GM19351 (cell line): ENCODE measurements at regions not wholly inside any gene's neighbourhood (a gene's known extent, or its start where the extent isn't known, plus 50 kb on each side); places are given as distances from the start of the nearest gene placed in this dataset.
"Not testable (repeated sequence)": the region's sequence is repeated elsewhere in the genome, so short reads cannot be mapped to it uniquely, and the experiment has no call there.

Source experiments
- ATAC-seq: cut with Tn5 transposase; IDR thresholded peaks from one replicate; pipeline ENCODE4 v1.9.1; 2021; ENCODE audit warnings: mild to moderate bottlenecking, moderate library complexity; ENCODE audit not compliant: unreplicated experiment

DNA sequence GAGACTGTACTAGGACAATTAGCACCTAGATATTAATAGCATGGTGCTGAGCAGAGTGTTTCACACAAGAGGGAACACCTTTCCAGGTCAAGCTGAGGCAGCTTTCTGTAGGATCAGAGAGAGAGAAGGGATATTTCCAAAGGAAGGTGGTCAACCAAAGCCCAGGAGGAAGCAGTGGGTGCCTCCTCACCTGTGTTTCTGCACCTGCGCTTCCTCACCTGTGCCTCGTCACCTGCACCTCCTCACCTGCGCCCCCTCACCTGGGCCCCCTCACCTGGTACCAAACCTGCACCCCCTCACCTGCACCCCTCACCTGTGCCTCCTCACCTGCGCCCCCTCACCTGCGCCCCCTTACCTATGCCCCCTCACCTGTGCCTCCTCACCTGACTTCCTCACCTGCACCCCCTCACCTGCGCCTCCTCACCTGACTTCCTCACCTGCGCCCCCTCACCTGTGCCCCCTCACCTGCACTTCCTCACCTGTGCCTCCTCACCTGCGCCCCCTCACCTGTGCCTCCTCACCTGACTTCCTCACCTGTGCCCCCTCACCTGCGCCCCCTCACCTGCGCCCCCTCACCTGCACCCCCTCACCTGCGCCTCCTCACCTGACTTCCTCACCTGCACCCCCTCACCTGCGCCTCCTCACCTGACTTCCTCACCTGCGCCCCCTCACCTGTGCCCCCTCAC, 67.9 kb downstream of the TTLL2 start:
- ATAC-seq = no peak

DNA sequence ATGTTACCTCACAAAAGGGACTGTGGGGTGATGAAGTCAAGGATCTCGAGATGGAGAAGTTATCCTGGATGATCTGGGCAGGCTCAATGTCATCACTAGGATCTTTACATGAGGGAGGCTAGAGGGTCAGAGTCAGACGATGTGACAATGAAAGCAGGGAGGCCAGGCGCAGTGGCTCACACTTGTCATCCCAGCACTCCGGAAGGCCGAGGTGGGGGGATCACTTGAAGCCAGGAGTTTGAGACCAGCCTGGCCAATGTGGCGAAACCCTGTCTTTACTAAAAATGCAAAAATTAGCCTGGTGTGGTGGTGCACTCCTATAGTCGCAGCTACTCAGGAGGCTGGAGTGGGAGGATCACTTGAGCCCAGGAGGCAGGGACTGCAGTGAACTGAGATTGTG, 68.8 kb downstream of the TTLL2 start:
- no peak for ATAC-seq

DNA sequence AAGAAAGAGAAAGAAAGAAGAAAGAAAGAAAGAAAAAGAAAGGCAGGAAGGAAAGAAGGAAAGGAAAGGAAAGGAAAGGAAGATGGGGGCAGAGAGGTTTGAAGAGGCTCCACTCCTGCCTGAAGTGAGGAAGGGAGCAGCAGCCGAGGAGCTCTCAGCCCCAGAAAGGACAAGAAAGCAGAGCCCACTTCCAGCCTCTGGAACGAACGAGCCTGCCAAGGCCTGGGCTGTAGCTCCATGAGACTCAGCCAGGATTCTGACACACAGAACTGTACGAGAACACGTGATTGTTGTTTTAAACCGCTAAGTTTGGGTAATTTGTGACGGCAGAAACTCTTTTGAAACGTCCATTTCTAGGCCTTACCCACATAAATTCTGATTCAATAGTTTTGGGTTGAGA, 69.5 kb downstream of the TTLL2 start:
- no peak for ATAC-seq

DNA sequence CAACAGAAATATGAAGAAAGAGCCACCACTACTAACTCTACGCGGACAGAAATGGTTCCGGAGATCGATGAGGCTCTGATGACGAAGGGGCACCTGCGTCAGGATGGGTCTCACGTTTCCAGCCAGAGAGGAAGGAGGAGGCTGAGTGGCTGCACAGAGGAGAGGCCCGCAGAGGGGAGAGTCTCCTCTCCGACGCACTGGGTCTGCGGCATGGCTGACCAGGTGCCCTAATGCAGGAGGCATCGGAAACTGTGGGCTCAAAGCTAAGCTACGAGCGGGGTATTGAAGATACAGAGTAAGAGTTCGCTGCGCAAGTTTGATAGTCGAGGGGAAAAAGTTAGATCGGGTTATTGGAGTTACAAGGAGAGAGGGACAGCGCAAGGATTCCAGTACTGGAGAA, 69.9 kb downstream of the TTLL2 start:
- ATAC-seq = no peak

DNA sequence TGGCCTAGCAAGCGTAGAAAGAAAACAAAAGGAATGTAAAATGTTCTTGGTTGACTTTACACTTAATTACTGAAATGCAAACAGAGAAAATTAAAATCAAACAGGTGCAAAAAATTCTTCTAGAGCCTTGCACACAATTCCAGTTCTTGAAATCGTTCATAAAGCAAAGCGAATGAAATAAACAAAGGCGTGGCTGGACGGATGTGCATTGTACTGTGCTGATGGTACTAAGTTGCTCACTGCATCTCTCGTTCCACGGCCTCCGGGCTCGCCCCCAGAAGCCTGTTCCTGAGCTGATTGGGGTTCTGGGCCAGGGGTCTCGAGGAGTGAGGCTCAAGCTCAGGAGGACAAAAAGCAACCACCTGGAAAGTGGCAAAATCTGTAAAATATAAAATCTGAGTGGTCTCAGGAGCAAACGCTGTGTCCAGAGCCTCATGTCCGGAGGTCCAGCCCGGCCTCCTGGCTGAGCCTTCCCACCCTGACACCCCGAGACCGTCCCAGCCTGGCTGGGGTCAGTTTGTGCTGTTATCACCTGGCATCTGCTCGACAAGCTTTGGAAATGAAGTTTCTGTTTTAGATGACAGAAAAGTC, 71.3 kb downstream of the TTLL2 start:
- ATAC-seq = no peak

DNA sequence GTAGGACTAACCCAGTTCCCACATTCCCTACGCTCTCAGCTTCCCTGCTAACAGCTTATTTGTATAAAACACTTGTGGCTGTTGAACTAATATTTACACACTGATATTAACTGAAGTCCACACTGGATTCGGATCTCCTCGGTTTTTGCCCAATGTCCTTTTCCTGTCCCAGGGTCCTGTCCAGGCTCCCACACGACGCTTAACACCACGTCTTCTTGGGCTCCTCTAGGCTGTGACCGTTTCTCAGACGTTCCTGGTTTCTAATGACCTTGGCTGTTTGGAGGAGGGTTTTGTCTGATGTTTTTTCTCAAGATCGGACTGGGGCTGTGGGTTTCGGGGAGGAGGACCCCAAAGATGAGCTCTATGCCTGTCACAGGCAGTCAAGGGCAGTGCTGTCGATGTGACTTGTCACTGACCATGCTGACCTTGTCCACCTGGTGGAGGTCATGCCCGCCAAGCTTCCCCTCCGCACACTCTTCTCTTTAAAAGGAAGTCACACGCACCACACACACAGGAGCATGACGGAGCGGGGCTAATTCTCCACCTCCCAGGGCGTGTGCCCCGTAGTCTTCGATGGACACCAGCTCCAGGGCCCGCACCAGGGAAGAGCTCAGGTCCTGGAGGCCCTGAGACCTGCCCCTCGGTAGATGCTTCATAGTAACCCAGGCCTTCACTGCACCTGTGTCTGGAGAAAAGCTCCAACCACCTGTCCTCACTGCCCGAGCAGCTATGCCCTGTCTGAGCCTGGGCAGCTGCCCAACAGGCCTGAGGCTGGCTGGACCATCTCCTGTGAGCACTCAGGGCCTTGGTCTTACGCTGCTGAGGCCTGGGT, 72.0 kb downstream of the TTLL2 start:
- ATAC-seq = no peak

DNA sequence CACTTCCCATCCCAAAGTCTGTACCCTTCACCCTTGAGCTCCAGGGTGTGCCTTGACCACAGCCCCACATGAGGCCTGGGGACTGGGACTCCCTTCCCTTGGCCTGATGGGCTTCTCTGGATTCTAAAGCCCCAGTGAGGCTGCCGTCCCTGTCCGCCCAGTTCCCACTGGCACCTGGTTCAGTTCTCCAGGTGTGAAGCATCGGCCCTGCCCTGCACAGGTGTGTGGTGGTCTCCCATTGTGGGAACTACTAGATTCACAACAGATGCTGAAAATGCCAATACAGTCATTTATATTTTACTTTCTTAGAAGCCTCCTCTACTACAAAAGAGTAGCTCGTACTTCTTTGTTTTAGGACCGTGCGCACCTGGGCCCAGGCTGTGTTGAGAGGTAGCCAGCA, 72.8 kb downstream of the TTLL2 start:
- ATAC-seq = no peak

DNA sequence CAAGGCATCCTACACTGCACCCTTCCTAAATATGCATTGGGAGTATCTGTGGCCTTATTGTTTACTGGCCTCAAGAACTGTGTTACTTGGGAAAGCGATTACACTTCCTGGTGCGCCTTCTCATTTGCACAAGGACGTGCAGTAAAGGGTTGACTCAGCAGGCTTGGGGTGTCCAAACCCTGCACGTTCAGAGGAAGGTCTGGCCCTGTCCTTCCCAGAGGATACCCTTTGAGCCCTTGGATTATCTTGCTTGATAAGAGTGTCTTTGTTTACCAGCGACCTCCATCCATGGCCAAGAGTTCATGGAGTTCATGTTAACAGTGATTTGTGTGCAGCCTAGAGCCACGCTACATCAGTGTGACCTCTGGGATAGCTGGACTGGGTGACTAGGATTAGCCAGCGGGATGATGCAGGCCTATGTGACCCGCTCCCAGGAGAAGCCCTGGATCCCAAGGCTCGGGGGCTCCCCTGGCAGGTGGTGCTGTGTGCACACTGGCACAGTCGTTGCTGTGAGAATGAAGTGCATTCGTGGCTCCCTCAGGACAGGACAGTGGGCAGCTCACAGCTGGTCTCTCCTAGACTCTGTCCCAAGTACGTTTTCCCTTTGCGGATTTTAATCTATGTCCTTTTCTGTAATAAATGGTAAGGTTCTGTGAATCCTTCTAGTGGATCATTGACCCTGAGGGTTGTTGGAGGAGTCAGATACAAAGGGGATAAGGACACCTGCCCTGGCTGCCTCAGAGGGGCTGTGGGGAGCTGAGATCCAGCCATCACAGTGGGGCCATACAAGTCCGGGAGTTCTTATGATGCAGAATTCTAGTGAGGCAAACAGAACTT, 73.5 kb downstream of the TTLL2 start:
- ATAC-seq = no peak

DNA sequence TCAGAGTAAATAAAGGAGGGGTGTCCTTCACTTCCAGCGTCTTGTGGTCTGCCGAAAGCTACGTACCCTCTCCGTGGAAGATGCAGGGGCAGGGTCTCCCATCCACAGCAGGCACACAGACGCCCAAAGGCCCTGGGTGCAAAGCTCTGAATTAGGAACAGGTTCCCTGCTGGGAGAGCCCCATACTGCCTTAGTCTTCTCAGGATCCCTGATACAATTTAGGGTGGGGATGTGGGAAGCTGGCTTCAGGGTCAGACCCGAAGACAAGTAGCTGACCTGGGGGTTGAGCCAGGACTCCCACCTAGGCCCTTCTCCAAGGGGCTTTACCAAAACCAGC, 74.1 kb downstream of the TTLL2 start:
- no peak for ATAC-seq

DNA sequence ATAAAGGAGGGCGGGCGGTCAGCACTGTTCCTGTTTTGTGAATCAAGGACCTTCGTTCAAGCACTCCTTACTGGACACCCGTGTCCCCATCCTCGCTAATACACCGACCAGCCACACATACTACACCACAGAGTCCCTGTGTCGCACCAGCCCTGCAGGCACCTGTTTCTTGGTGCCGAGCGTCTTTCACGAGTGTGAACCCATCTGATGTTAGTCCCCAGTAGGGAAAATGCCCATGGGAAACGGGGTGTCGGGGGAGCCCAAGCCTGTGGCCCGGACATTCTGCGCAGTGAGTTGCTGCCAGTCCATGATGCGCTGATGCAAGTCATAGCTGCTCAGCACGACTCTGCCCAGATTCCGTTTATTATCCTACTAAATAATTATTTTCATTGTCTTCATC, 74.7 kb downstream of the TTLL2 start:
- no peak for ATAC-seq

DNA sequence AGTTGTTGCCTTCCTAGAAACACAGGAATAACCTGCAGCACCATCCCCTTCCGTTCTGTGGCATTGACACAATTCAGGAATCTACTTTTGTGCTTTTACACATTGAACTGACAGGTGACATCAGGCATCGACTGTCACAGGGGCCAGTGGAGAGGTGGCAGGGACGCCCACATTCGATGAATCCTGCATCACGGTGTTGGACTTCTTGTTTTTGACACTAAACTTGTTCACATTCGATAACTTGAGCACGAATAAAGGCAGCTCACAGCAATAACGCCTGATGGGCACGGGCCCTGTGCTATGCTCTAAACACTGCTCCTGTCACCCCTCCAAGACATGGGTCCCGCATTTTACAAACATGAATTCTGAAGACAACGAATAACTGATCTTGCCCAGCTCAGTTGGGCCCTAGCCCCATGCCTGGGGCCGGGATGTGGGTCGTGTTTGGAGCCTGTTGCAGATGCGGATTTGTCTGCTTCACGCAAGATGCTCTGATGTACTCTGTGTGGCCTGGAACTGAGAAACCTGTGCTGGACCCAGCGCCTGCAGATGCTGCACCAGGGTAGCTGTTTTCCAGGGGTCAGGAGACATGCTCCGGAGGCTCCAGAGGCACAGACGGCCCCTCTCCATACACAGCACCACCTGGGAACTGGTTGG, 75.7 kb downstream of the TTLL2 start:
- no peak for ATAC-seq

DNA sequence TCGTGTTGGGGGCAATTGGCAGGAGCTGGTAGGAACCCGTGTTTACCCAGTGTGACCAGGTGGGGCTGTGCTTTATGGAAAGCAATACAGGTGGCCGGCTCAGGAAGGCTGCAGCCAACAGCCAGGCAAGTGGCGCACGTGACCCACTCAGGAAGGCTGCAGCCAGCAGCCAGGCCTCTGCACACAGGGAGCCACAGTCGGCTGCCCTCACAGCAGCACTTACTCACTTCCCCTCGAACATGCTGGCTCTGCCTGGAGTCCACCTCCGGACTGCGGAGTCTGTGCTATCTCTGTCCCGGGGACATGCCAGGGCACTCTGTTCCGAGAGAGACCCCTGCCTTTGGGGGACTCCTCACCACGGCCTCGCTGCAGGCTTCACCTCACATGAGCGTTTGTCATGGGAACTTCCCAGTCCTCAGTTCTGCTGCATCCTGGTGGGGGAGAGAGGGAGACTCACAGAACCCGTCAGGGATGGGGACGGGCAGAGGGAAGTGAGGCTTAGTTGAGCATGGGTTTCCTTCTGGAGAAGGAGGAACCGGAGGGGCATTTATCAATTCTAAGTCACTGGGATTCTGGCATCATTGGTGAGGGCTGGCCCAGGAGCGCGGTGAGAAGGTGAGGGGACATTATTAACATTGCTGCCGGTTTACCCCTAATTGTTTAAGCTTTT, 76.8 kb downstream of the TTLL2 start:
- ATAC-seq = no peak

DNA sequence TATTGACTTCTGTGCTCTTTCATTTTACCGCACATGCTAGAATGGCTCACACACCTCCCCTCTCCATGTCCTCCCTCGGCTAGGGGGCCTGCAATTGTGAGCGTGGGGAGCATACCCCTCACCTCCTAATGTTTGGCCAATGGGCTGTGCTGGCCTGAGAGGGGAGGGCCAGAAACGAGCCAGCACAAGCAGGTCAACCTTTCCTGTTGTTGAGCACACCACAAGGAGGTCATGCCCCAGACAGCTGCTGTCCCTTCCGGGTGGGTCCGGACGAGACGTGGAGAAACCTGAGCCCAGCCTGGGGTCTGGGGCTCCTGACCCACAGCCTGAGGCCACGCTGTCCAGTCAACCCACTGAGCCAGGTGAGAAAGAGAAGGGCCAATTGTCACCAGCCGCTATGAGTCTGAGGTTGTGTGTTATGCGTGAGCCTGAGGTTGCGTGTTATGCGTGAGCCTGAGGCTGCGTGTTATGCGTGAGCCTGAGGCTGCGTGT, 77.4 kb downstream of the TTLL2 start:
- ATAC-seq = no peak

DNA sequence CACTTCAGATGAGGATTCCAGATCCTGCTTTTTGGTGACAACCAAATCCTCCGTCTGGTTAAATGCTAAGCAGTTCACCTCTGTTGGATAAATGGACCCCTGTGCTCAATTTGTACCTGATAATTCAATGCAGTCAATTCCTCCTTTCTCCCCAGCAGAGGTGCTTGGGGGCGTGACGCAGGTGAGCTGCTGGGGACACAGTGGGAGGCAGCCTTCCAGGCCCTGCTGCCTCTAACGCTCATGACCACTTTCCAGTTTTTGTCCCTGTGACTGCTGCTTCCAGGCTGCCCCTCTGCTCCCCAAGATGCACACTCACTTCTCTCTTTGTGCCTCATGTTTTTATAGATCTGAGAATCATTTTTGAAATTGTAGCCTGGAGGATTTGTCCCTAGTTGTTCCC, 78.5 kb downstream of the TTLL2 start:
- ATAC-seq = no peak

DNA sequence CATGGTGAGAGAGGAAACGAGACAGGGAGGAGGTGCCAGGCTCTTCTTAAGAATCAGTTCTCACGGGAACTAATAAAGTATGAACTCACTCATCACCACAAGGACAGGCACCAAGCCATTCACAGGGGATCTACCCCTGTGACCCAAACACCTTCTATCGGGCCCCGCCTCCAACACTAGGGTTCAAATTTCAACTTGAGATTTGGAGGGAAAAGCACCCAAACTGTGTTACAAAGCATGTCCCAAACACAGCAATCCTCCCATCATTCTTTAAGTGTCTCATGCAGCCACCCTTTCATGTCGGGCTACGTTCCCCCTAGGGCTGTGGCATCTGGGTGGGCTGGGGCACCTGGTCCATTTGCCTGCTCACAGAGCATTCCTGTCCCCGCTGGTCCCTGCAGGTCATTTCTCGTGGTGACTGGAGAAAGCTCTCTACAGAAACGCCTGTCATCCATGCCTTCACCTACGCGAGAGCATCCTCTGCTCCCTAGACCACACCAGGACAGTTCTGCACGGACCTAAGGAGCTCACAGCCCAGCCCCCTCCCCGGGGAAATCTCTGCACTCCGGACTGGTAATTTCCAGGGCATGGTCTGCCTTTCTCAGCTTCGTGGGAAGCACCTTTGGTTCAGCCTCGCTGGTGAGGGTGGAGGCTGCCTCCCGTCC, 79.6 kb downstream of the TTLL2 start:
- ATAC-seq = no peak

DNA sequence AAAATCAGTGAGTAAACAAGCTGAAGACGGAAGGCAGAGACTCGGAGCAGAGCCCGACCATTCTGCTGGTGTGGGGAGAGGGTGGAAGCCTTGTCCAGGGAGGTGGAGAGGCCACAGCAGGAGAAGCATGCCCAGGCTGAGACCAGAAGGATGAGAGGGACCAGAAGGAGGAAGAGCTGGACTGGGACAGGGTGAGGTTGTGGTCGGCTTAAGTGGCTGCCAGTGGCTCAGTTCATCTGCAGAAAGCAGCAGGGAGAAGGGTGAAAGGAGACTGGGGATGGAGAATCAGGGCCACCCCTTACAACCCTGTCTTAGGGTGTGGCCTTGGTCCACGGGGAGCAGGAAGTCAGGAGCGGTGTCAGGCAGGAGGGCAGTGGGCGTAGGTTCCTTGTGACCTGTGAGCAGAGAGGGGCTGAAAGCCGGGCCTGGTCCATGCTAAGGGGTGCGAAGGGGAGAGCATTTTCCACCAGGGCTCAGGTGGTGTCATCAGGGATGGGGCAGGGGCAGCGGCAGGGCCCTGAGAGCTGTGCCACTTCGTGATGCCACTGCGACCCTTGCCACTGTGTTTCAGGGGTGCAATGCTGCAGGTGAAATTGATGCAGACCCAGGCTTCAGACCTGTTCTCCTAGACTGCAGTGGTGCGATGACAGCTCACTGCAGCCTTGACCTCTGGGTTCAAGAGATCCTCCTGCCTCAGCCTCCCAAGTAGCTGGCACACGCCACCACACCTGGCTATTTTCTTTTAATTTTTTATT, 81.1 kb downstream of the TTLL2 start:
- no peak for ATAC-seq

DNA sequence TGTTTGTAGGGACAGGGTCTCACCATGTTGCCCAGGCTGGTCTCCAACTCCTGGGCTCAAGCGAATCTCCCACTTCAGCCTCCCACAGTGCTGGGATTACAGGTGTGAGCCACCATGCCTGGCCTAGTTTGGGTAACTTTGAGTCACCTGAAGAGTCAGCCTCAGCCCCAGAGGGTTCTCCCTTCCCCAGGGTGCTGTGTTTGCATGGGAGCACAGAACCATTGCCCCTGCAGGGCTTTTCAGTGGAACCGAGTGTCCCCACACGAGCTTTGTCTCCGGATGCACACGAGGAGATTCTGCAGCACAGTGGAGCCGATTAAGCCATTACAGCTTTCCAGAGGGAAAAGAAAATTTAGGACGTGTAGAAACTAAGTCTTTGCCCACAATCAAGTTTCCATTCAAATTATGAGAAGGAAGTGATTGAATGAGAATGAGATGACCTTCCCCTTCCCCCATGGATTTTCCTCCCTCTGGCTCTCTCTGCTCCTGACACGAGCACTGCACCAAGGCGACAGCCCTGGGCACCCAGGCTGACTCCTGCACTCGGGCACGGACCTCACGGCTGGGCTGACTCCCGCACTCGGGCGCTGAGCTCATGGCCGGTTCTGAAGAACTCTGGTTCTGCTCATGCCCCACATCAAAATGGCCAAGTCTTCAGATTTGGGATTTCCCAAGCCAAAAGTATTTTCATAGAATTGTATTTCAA, 81.8 kb downstream of the TTLL2 start:
- ATAC-seq = not testable (repeated sequence)
